HG02571 (cell line): ENCODE measurements at regions not wholly inside any gene's neighbourhood (a gene's known extent, or its start where the extent isn't known, plus 50 kb on each side); places are given as distances from the start of the nearest gene placed in this dataset.
"Not testable (repeated sequence)": the region's sequence is repeated elsewhere in the genome, so short reads cannot be mapped to it uniquely, and the experiment has no call there.

ENCODE experiments used
- ATAC-seq: cut with Tn5 transposase; IDR thresholded peaks from one replicate; pipeline ENCODE4 v1.9.1; 2021; ENCODE audit warnings: mild to moderate bottlenecking, moderate library complexity; ENCODE audit not compliant: unreplicated experiment

DNA sequence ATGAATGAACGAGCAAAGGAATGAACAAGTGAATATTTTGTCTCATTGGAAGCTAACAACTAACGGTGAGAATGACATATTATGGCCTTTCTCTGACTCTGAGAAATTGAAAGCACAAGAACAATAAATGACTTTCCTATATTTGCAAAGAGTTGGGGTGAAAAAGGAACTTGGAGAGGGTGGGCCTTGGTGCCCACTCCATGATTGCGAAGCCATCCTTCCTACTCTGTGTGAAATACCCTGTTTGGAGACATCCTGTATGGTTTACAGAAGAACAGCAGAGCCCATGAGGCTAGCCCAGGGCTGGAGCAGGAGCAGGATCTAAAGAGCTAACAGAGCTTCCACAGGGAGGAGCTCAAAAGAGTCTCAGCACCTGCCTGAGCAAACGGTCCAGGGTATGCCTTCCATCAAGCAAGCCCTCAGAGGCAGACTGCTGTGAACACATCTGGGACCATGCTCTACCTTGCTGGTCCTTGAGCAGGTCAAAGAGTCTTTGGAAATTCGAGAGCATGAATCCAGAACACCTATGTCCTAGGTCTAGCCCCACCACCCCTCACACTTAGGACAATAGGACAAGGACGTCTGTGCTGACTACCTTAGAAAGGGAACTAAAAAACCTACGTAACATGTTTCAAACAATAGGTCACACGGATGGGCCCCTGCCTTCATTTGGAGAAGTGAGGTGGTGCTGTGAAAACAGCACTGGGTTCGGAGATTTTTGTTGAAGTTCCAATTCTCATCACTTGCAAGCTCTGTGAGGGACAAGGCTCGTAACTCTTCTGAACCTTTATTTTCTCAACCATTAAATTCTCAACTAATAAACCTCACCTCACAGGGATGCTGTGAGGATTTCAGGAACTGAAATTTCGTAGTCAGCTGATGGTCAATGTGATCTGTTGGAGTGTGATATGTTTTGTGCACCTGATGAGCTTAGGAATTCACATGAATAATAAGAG is 377.4 kb downstream of the RRAGC start:
- ATAC-seq: no peak

DNA sequence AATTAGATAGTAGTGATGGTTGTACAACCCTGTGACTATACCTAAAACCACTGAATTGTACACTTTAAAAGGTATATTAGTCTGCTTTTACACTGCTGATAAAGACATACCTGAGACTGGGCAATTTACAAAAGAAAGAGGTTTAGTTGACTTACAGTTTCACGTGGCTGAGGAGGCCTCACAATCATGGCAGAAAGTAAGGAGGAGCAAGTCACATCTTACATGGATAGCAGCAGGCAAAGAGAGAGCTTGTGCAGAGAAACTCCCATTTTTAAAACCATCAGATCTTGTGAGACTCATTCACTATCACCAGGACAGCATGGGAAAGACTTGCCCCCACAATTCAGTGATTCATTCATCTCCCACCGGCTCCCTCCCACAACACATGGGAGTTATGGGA is 379.9 kb downstream of the RRAGC start:
- not testable (repeated sequence) for ATAC-seq

DNA sequence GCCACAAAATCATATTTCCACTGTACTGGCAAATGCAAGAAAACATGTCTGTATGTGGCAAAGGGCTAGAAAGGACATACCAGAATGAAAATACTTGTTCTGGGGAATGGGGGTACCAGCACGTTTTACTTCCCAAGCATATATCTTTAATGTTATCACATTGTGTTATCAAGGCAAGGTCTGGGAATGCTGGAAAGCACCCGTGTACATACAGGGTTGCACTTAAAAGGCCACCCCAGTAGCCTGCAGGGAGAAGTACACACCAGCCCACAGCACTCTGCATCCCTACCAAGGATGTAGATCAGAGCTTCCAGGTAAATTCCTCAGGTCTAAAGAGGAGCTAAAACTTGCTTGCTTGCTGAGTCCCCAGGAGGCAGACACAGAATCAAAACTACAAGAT is 381.8 kb downstream of the RRAGC start:
- ATAC-seq: no peak

DNA sequence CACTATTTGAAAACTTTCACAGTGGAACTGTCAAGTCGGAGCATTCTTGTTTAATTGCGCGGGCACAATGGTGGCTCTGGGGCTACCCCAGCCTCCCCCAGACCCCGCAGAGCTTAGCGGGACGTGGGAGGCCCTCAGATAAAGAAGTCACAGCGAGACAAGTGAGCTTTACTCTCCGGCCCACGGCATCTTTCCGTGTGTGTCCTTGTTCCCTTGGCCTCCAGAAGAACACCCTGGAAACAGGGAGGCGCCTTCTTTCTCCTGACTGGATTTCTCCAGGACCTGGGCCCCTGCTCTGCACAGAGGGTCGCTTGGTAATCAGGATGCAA is 382.8 kb downstream of the RRAGC start:
- no peak for ATAC-seq

DNA sequence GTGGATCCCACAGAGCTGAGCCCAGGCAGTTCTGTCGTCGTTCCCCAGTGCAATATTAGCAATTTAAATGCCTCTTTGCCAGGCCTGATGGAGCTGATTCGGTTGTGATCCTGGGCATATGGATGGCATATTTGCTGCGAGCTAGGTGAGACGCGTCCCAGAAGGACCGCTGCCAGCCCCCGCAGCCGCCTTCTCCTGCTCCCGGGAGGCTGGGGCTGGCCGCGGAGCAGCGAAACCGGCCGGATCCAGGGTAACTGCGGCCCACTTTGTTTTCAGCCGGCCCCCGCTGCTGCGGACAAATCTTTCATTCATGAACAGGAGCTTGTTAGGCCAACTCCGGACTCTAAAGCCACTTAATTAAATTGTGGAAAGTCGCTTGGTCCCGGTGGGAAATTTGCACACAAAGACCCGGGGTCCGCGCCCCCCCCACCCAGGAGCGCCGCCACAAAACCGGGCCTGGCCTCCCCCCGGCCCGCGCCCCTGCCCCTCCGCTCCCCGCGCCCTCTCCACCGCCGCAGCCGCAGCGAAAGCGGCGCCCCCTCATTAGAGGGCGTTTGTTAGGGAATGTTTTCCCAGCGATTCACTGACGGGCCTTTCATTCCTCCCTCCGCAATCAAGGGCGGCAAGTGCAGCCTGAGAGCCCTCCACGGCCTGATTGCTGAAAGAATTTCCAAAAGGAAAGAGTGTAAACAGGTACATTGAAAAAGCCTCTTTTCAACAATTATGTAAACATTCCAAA is 383.3 kb downstream of the RRAGC start:
- no peak for ATAC-seq

DNA sequence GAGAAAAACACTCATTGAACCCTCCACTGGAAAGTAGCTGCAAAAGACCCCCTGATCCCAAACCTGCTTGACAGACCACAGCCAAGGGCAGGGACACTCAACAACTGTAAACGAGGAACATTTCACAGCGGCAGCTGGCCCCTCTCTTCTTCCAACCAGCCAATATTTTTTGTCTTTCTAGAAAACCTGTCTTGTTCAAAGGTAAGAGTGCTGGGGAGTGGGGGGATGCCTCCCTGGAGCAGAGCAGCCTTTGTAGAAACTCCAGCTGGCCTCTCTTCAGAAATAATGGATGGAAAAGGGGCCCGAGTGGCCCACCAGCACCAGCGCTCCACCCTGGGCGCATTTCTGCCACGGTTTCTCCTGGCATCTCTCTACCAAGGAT is 384.0 kb downstream of the RRAGC start:
- ATAC-seq: no peak

DNA sequence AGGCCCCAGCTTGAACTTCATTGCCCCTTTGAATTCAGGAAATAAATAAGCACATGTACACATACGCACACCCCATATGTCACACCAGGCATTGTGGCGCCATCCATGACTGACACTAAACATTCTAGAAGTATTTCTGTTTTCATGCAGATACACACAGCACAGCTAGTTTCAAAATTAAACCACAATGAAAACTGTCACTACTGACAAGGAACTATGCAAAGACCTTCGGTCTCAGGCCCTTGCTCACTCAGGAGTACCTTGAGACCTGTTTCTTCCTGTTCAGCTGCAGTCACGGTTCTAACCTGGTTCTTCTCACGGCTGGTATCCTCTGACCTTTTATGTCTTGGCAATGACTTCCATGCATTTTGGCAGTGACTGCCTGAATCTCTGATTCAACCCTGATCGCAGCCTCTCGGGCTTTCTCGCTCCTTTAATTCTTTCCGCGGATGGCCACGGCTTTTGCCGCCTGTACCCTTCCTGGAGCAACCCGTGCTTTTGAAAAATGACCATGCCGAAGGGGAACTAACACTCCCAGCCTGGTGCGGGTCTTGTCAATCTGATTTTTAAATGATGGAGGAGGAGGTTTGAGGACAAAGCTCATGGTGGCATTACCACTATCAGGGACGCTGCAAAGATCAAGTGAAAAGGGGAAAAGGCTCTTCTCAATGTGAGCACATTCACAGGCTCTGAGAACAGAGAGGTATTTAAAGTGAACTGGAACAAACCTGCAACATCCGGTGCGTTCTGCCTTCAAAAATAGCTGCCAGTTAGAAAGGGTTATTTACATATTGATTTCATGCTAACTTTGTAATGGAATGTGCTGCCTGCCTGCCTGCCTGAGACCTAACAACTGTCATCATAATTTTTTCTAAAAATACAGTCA is 384.6 kb downstream of the RRAGC start:
- peak; percentile 85 for ATAC-seq

DNA sequence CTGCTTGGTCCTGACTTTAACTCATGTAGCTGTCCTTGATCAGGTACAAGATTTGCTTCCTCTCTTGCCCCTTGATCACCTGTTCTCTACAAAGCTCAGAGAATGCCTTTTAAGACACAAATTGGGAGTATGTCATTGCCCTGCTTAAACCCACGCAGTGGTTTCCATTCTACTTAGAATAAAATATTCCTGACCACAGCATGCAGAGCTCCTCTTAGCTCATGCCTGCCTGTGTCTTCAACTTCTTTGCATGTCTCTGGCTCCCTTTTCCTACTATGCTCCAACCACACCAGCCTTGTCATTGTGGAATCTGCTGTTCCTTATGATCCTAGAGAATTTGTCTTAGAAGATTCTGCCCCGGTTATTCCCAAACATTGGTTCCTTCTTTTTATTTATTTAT is 393.1 kb downstream of the RRAGC start:
- no peak for ATAC-seq

DNA sequence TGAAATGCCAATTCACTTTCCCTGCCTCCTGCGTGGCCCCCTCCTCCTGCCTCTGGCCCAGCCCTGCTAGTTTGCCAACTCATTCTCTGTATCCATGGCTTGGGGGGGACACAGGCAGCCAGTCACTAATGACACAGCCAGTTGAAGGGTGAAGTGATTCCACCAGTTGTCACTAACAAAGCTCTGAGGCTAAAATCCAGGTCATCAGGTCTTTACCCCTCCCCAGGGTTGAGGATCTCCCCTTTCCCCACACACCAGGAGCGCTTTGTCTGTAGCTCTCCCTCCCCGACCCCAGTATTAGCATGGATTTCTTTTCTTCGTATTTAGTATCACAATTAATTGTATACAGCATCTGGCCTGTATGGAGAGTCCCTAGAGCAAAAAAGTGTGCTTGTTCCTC is 394.1 kb downstream of the RRAGC start:
- no peak for ATAC-seq

DNA sequence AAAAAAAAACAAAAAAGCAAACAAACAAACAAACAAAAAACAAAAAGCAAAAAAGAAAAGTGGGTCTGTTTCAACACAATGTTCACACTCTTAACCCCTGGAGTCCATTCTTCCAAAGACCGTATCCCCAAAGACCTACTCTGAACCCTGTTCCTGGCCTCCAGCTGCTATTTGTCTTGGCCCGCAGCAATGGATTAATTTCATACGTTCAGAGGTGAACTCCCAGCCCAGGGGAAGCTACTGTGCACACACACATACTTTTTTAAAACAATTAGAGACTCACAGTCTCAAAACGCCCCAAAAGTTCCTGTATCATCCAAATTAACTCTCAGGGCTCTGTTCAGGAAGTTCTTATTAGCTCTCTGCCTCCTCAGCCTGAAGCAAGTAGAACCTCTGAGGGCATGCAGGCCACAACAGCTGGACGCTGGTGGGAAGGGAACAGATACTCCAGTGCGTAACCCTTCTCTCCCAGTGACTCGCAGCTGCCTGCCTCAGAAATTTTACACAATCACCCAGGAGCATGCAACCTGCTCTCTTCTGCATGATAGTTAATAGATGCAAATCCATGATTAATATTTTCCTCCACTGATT is 395.4 kb downstream of the RRAGC start:
- no peak for ATAC-seq

DNA sequence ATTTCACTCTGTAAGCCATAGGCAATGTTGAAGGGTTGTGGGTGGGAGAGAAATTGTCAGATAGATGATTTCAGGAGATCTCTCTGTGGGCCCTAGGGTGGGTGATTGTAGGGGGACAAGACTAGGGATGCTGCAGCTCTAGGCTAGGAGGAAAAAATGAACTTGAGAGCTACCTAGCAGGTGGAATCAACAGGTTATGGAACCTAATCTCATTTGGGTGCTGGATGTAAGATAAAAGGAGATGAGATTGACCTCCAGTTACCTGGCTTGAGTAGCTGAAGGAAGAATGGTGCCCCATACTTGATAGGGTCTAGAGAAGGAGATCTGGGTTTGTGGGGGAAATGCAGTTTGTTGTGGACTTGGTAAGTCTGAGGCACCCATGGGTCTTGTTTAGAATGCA is 396.5 kb downstream of the RRAGC start:
- ATAC-seq: no peak

DNA sequence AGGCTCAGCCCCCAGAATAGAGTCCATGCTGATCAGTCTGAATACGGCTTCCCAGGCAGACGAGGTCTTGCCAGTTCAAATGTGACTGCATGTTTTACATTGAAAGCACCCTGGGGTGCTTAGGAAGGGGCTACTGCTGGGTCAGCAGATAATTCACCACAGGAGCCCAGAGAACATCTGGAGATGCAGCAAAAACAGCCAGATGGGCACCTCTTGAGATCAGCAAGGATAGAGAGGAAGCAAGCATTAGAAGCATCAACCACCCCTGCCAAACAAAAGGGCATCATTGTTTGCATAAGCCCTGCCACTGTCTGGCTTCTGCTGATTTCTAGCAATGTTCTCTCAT is 403.1 kb downstream of the RRAGC start:
- ATAC-seq: no peak

DNA sequence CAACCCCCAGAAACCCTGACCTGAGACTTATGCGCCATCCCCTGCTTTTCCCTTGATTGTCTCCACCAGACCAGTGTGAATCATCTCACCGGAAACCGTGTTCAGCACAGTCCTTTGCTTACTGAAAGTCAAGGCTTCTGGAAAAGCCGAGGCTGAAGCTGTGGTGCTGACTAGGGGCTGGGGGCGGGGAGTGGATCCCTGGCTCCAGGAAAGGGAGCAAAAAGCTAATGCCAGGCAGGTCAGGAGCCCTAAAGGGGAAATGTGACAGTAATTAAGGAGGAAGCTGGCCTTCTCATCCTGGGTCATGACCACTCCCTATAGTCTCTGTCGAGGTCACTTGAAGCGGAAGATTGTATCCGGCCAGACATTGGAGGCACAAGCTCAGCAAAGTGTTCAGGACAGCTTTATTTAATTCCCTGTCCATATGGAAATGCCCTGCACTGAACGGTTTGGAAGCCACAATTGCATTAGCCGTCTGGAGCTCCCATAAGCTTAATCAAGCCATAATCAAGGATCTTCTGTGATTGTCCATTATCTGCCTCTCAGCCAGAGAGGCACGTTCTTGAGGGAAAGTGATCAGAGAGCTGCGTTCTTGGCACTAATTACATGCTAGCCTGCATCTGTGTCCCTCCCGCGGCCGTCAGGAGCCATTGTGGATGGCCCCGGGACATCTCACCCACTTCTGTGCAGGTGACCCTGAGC is 403.6 kb downstream of the RRAGC start:
- no peak for ATAC-seq

DNA sequence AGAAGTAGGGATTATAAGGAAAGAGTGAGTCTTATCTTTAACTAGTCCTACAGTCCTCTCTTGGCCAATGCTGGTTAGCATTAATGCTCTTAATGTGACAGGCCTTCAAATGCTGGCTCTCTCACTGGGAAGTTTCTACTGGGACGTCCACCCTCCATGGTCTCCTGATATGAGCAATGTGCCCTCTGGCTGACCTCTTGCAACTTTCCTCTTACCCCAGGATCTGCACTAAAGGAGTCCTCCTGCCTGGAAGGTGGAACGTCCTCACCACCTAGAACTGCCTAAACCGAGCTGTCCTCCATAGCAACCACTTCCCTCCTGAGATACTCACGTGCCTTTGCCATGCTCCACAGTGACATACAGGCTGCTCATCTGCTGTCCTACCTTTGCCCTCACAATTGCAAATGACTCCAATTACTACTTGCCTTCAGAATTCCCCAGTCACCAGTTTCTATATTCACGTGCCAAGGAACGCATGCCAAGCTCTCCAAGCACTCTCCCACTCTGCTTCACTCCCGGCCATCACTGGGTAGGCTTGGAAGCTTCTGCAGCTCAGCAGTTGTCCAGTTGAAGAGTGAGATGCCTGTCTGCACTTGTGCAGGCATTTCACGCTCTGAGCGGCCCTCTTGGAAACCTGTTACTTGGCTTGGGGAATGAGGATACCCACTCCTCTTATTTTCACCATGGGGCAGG is 404.7 kb downstream of the RRAGC start:
- ATAC-seq: no peak

DNA sequence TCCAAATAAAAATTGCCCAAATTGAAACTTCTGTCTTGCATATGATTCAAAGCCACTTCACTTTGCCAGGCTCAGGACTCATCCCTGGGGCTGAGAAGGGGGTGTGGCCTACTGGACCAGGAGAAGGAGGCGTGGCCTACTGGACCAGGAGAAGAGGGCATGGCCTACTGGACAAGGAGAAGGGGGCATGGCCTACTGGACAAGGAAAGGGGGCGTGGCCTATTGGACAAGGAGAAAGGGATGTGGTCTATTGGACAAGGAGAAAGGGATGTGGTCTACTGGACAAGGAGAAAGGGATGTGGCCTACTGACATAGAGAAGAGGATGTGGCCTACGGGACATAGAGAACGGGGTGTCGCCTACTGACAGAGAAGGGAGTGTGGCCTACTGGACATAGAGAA is 405.3 kb downstream of the RRAGC start:
- ATAC-seq: no peak

DNA sequence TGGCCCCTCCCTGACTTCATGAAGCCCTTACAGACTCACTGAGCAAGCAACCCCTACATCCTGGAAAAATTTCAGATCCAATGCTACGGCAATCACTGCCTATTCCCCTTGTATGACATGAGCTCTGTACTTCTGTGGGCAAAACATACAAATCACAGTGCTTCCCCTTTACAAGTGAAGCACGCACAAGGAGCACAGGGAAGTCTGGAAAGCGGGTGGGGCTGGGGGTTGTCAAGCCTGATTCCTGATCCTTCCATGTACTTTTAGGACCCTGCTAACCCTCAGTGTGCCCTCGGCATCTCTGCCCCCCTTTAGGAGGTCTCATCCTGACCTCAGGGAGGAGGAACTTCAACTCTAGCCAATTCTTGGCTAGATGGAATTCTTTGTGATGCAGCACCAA is 405.7 kb upstream of the POU3F1 start:
- ATAC-seq: no peak

DNA sequence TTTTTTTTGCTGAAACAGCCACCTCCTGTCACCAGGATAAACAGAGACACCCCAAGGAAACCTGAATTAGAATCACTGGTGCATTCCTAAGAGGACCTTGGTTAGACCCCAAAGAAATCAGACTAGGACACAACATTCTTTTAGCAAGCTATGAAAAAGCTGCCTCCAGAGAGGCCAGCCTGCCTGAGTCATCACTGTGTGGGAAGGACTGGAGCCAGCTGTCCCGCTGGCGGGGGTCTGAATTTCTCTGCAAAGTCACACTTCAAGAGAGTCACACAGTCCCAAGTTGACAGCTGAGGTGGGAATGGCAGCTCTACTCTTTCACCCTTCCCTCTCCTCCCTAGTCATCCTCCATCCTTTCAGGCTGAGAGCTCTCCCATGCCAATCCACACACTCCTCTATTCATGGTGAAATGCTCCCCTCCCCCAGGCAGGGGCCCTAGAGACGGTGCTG is 405.0 kb upstream of the POU3F1 start:
- no peak for ATAC-seq

DNA sequence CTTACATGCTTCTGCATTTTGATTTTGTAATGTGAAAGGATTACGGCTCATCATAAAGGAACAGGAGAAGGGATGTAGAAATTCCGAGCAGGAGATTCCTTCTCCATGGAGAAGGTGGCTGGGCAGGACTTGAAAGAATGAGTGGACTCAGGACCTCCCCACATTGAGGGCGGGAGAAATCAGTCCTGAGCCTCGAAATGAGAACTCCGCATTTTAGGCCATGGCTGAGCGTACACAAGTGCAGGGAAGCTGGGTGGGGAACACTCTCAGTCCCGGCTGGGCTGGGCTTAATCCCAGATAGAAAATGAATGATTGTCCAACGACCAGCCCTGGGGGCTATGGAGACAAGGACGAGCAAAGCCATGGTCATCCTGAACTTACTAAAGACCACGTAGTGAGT is 402.3 kb upstream of the POU3F1 start:
- ATAC-seq: no peak

DNA sequence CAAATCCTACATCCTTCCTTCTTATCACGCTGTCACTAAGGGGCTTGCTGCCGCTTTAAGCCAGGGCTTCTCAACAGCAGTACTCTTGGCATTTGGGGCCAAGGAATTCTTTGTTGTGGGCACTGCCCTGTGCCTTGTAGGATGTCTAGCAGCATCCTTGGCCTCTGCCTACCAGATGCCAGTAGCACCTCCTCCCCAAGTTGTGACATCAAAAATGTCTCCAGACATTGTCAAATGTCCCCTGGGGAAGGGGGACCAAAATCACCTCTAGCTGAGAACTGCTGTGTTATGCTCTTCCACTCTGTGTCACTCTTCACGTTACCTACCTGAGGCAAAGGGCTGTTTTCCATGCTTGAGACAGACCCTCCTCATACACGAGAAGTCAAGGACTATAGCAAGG is 400.3 kb upstream of the POU3F1 start:
- no peak for ATAC-seq
